ENCODE measurements at regions not wholly inside any gene's neighbourhood (a gene's known extent, or its start where the extent isn't known, plus 50 kb on each side); places are given as distances from the start of the nearest gene placed in this dataset.
"Not testable (repeated sequence)": the region's sequence is repeated elsewhere in the genome, so short reads cannot be mapped to it uniquely, and the experiment has no call there.

GRCh38 chr6:137678451-137678850, 184.3 kb upstream of the OLIG3 start:
- DNase-seq (ENCODE audit: low read depth) = no peak
- TF ChIP-seq, protein P1, sequence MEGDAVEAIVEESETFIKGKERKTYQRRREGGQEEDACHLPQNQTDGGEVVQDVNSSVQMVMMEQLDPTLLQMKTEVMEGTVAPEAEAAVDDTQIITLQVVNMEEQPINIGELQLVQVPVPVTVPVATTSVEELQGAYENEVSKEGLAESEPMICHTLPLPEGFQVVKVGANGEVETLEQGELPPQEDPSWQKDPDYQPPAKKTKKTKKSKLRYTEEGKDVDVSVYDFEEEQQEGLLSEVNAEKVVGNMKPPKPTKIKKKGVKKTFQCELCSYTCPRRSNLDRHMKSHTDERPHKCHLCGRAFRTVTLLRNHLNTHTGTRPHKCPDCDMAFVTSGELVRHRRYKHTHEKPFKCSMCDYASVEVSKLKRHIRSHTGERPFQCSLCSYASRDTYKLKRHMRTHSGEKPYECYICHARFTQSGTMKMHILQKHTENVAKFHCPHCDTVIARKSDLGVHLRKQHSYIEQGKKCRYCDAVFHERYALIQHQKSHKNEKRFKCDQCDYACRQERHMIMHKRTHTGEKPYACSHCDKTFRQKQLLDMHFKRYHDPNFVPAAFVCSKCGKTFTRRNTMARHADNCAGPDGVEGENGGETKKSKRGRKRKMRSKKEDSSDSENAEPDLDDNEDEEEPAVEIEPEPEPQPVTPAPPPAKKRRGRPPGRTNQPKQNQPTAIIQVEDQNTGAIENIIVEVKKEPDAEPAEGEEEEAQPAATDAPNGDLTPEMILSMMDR (IDR thresholded peaks at IDR 0.05; ENCODE audit: insufficient read depth, low read depth, low read length, missing control alignments) = no peak
- no peak overlapping the region for H3K4me3 ChIP-seq (ENCODE audit: low read length)

DNA sequence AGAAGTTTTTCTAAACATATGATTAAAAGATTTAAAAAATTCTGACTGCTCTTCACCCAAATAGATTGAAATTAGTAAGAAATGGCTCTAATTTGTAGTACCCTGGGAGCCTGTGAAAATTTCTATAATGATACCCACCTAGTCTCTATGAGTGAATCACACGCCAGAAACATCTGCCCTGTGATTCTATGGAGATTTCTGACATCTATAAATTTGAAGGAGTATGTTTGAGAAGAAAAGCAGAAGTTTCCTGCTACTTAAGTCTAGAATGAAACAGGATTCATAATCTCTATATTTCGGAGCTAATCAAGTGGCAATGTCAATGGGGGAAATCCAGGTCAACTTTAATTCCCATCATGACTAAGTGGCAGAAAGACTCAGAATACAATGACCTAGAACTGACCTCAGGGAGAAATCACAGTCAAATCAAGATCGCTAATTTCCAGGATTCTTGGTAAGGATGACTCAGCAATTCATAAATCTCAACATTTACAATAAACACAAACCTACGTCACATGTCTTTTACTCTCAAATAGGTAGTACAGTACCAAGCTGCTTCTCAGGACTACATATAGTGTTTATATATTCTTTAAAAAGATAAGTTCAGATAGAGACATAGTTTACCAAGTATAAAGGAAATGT, 186.2 kb upstream of the TNFAIP3 start:
- H3K4me3 ChIP-seq (ENCODE audit: low read length) = no peak overlapping the region
- TF ChIP-seq, protein P1 (IDR thresholded peaks at IDR 0.05; ENCODE audit: insufficient read depth, low read depth, low read length, missing control alignments) = no peak
- no peak for DNase-seq (ENCODE audit: low read depth)

DNA sequence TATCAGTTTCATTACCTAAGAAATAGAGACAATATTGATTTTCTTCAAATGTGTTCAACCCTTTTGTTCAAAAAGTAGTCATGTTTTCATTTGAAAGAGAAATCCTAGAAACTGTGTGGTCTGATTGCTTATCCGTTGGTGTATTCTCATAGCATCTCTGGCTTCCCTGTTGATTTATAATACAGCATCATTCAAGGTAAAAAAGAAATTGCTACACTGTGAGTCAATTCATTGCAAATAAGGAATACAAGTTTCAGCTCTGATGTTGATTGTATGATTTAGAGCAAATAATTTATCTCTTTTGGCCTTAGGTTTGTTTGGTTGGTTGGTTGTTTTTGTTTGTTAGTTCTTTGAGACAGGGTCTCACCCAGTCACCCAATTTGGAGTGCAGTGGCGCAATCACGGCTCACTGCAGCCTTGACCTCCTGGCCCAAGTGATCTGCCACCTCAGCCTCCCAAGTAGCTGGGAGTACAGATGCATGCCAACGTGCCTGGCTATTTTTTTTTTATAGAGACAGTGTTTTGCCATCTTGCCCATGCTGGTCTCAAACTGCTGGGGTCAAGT, 185.5 kb upstream of the TNFAIP3 start:
- TF ChIP-seq, protein P1 (IDR thresholded peaks at IDR 0.05; ENCODE audit: insufficient read depth, low read depth, low read length, missing control alignments) = no peak
- no peak for DNase-seq (ENCODE audit: low read depth)
- H3K4me3 ChIP-seq (ENCODE audit: low read length) = no peak overlapping the region

- not testable (repeated sequence) for DNase-seq (ENCODE audit: low read depth); H3K4me3 ChIP-seq (ENCODE audit: low read length)
These were observed 184.4 kb upstream of the TNFAIP3 start for GRCh38 chr6:137682658-137683057.

GRCh38 chr6:137683916-137684315, 183.1 kb upstream of the TNFAIP3 start:
- no peak overlapping the region for H3K4me3 ChIP-seq (ENCODE audit: low read length)
- TF ChIP-seq, protein P1 (IDR thresholded peaks at IDR 0.05; ENCODE audit: insufficient read depth, low read depth, low read length, missing control alignments) = no peak
- peak; percentile 54 for DNase-seq (ENCODE audit: low read depth)

GRCh38 chr6:137685798-137686375, 181.2 kb upstream of the TNFAIP3 start:
- TF ChIP-seq, protein P1 (IDR thresholded peaks at IDR 0.05; ENCODE audit: insufficient read depth, low read depth, low read length, missing control alignments) = no peak
- H3K4me3 ChIP-seq (ENCODE audit: low read length) = no peak overlapping the region
- no peak for DNase-seq (ENCODE audit: low read depth)

DNA sequence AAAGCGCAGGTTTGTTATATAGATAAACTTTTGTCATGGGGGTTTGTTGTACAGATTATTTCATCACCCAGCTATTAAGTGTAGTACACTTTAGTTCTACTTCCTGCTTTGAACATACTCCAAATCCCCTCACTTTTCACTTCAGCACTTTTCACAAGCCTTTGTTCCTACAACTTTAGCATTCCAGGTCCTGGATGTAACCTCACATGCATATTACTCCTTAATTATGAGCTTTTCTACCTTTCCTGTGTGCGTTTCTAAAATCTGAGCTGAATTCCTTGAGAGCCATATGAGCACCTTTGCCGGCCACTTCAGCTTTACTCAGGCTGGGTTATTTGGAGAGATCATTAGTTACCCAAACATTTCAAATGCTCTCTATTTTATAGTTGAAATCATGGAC, 179.2 kb upstream of the TNFAIP3 start:
- TF ChIP-seq, protein P1 (IDR thresholded peaks at IDR 0.05; ENCODE audit: insufficient read depth, low read depth, low read length, missing control alignments) = no peak
- DNase-seq (ENCODE audit: low read depth) = no peak
- no peak overlapping the region for H3K4me3 ChIP-seq (ENCODE audit: low read length)

Data from epithelial cell of esophagus (primary cell).